Stimulated activated naive CD8-positive, alpha-beta T cell treated with anti-CD3 and anti-CD28 coated beads, Interleukin-15, amount 100 ng/mL, for 72 hours (primary cell): ENCODE measurements at regions not wholly inside any gene's neighbourhood (a gene's known extent, or its start where the extent isn't known, plus 50 kb on each side); places are given as distances from the start of the nearest gene placed in this dataset.

Experiments
- ATAC-seq: fragments of 150-1000 bp; cut with Tn5 transposase; 2 replicates; pipeline ENCODE4 v1.10.0; 2021; ENCODE audit warnings: mild to moderate bottlenecking, moderate library complexity
- DNase-seq, 2 donors: peaks; one replicate each; pipeline ENCODE4 v3.0.0; 2021 to 2022
- H3K27ac Mint-ChIP-seq, 2 donors: one replicate each; pipeline ENCODE4 v1.8.0; 2022; ENCODE audit warnings: mild to moderate bottlenecking in 2 of 2, mixed read lengths in 2 of 2, moderate library complexity in 2 of 2
- H3K27me3 Mint-ChIP-seq: one replicate; pipeline ENCODE4 v1.8.0; 2022; ENCODE audit warnings: mixed read lengths
- H3K4me1 Mint-ChIP-seq: one replicate; pipeline ENCODE4 v1.8.0; 2022; ENCODE audit warnings: mild to moderate bottlenecking, mixed read lengths
- H3K4me3 Mint-ChIP-seq, 2 donors: one replicate each; pipeline ENCODE4 v1.8.0; 2022; ENCODE audit warnings: mild to moderate bottlenecking in 2 of 2, mixed read lengths in 2 of 2, moderate library complexity in 1 of 2
- H3K9me3 Mint-ChIP-seq, 2 donors: one replicate each; pipeline ENCODE4 v1.8.0; 2022; ENCODE audit warnings: mixed read lengths in 2 of 2

DNA sequence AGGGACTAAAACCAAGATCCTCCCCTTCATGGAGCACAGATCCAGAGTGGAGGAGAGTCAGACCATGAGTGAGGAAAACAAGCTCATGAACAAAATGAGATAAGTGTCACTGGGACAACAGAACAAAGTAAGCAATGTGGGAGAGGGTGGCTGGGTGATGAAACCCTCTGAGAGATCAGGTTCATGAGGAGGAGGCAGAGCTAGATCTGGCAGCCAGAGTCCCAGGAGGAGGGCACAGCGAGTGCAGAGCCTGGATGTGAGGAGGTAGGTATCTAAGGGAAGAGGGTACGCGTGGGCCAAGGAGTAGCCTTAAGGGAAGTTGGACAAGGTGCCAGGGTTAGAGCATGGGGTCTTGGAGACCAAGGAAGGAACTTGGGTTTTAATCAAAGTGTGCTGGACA lies 1311.9 kb downstream of the UQCRFS1 start:
- H3K4me1 Mint-ChIP-seq = no peaks in the 10 kb centered on the region
- no peaks in the 10 kb centered on the region for H3K27me3 Mint-ChIP-seq
- no peak for DNase-seq
- no peak overlapping the region for H3K27ac Mint-ChIP-seq
- H3K9me3 Mint-ChIP-seq = peaks cover 6 to 15% of the 10 kb centered on the region in 2 donors
- no peak overlapping the region for H3K4me3 Mint-ChIP-seq
- ATAC-seq = no peak

DNA sequence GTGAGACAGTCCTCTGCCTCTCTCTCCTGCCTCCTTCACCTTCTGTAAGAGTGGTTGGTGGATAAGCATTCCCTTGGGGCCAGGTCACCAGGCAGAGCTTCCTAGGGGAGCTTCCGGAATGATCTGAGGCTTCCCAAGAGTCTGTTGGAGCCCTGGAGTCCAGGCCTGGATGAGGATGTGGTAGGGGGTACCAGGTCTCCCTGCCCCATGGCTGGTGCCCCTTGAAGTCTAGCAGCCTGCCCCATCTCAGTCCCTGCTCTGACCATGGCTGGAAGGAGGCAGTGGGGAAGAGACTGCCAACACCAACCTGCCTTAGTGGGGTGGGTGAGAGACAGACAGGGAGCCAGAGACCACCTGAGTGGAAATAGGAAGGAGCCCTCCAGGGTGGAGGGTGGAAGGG lies 1316.9 kb downstream of the UQCRFS1 start:
- no peaks in the 10 kb centered on the region for H3K27me3 Mint-ChIP-seq
- H3K4me1 Mint-ChIP-seq = no peaks in the 10 kb centered on the region
- peaks cover 14 to 29% of the 10 kb centered on the region in 2 donors for H3K9me3 Mint-ChIP-seq
- no peak for ATAC-seq
- H3K27ac Mint-ChIP-seq = no peak overlapping the region
- no peak for DNase-seq
- no peak overlapping the region for H3K4me3 Mint-ChIP-seq

GRCh38 chr19:27894906-27895754 lies 1317.8 kb downstream of the UQCRFS1 start:
- ATAC-seq (no peak), DNase-seq (no peak)
- Mint-ChIP-seq H3K9me3 (peaks cover 9 to 28% of the 10 kb centered on the region in 2 donors), H3K27ac (peak overlapping the region in 1 of 2 donors; percentile 38), H3K27me3 (no peaks in the 10 kb centered on the region), H3K4me1 (no peaks in the 10 kb centered on the region), H3K4me3 (no peak overlapping the region)

DNA sequence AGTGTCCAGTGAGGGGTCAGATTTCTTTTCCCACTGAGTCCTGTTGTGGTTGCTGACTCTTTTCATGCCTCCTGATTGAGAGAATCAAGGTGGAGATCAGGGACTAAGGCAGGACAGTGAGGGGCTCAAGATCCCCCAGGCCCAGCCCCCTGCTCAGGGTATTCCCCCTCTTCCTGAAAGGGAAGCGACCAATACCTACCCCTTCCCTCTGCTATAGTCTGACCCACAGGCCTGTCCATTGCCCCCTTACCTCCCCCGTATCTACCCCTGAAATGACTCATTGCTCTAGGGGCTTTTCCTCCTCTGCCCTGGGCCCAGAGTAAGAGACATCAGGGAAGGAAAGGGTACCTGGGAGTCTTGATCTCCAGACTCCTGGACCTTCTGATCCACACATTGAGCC lies 1320.5 kb downstream of the UQCRFS1 start:
- ATAC-seq (no peak), DNase-seq (no peak)
- Mint-ChIP-seq H3K27me3 (no peaks in the 10 kb centered on the region), H3K27ac (no peak overlapping the region), H3K9me3 (peaks cover 9 to 44% of the 10 kb centered on the region in 2 donors), H3K4me1 (no peaks in the 10 kb centered on the region), H3K4me3 (no peak overlapping the region)

- Mint-ChIP-seq H3K4me1 (no peaks in the 10 kb centered on the region), H3K4me3 (no peak overlapping the region), H3K9me3 (peaks cover 17 to 54% of the 10 kb centered on the region in 2 donors), H3K27ac (no peak overlapping the region), H3K27me3 (no peaks in the 10 kb centered on the region)
- DNase-seq (no peak), ATAC-seq (no peak)
These were observed 1321.5 kb downstream of the UQCRFS1 start for GRCh38 chr19:27891411-27891810.

- no peaks in the 10 kb centered on the region for H3K4me1 Mint-ChIP-seq
- DNase-seq (no peak), ATAC-seq (no peak)
- peaks cover 18 to 62% of the 10 kb centered on the region in 2 donors for H3K9me3 Mint-ChIP-seq
- H3K27me3 Mint-ChIP-seq = no peaks in the 10 kb centered on the region
- no peak overlapping the region for H3K4me3 Mint-ChIP-seq
- no peak overlapping the region for H3K27ac Mint-ChIP-seq
These were observed 1322.3 kb downstream of the UQCRFS1 start for GRCh38 chr19:27890696-27891095.

DNA sequence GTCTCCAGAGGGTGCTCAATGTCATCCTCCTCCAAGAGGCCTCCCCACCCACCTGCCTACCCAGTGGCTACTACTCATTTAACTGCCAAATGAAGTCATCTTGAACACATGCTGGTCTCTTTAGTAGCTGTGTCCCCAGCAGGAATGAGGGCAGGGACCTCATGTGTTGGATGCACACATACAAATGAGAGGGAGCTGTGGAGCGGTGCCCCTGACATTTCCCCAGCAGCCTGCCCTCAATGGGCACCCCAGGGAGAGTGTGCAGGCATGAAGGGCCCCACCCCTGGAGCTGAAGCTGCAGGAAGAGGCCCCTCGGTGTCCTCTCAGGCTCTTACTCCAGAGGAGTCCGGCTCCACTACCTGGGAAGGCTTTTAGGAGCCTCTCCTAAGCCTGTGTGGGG lies 1322.7 kb downstream of the UQCRFS1 start:
- Mint-ChIP-seq H3K4me3 (no peak overlapping the region), H3K4me1 (no peaks in the 10 kb centered on the region), H3K9me3 (peaks cover 22 to 66% of the 10 kb centered on the region in 2 donors), H3K27me3 (no peaks in the 10 kb centered on the region), H3K27ac (no peak overlapping the region)
- DNase-seq = no peak
- ATAC-seq = no peak

GRCh38 chr19:27889156-27889555 lies 1323.8 kb downstream of the UQCRFS1 start:
- H3K27ac Mint-ChIP-seq = no peak overlapping the region
- no peak for ATAC-seq

DNA sequence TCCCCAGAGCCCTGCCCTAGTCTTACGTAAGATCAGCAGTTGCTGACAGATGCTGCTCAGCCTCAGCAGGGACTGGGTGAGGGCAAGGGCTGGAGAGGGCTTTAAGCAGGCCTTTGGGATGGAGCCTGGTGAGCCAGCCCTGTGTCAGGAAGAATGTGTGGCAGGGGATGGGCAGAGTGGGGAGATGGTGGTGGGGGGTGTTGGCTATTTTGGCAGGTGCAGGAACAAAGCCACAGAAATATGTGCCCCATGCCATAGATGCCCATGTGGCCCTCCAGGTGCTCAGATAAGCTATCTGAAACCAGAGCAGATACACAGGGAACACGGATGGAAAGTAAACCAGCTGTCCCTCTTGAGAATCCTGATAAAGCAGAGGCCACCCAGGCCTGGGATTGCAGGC lies 1325.0 kb downstream of the UQCRFS1 start:
- ATAC-seq = no peak
- H3K9me3 Mint-ChIP-seq = peaks cover 21 to 75% of the 10 kb centered on the region in 2 donors
- DNase-seq = no peak
- no peaks in the 10 kb centered on the region for H3K27me3 Mint-ChIP-seq
- H3K4me1 Mint-ChIP-seq = no peaks in the 10 kb centered on the region
- no peak overlapping the region for H3K27ac Mint-ChIP-seq
- H3K4me3 Mint-ChIP-seq = no peak overlapping the region

More at GRCh38 chr19:27889156-27889555, 1323.8 kb downstream of the UQCRFS1 start:
- Mint-ChIP-seq H3K27me3 (no peaks in the 10 kb centered on the region), H3K4me3 (no peak overlapping the region), H3K4me1 (no peaks in the 10 kb centered on the region), H3K9me3 (peaks cover 26 to 65% of the 10 kb centered on the region in 2 donors)
- DNase-seq = no peak

GRCh38 chr19:27885359-27885758 lies 1327.6 kb downstream of the UQCRFS1 start:
- no peak for ATAC-seq
- Mint-ChIP-seq H3K27me3 (no peaks in the 10 kb centered on the region), H3K4me1 (no peaks in the 10 kb centered on the region), H3K9me3 (peaks cover 24 to 68% of the 10 kb centered on the region in 2 donors), H3K27ac (no peak overlapping the region), H3K4me3 (no peak overlapping the region)
- DNase-seq = no peak

- Mint-ChIP-seq H3K4me1 (no peaks in the 10 kb centered on the region), H3K9me3 (peaks cover 24 to 68% of the 10 kb centered on the region in 2 donors), H3K4me3 (no peak overlapping the region), H3K27me3 (no peaks in the 10 kb centered on the region), H3K27ac (no peak overlapping the region)
- ATAC-seq (no peak), DNase-seq (no peak)
These were observed 1328.6 kb downstream of the UQCRFS1 start for GRCh38 chr19:27884376-27884775.

GRCh38 chr19:27881213-27881612 lies 1331.7 kb downstream of the UQCRFS1 start:
- Mint-ChIP-seq H3K9me3 (peaks cover 29 to 66% of the 10 kb centered on the region in 2 donors), H3K4me1 (no peaks in the 10 kb centered on the region), H3K27me3 (no peaks in the 10 kb centered on the region), H3K4me3 (no peak overlapping the region), H3K27ac (no peak overlapping the region)
- ATAC-seq (no peak), DNase-seq (no peak)

DNA sequence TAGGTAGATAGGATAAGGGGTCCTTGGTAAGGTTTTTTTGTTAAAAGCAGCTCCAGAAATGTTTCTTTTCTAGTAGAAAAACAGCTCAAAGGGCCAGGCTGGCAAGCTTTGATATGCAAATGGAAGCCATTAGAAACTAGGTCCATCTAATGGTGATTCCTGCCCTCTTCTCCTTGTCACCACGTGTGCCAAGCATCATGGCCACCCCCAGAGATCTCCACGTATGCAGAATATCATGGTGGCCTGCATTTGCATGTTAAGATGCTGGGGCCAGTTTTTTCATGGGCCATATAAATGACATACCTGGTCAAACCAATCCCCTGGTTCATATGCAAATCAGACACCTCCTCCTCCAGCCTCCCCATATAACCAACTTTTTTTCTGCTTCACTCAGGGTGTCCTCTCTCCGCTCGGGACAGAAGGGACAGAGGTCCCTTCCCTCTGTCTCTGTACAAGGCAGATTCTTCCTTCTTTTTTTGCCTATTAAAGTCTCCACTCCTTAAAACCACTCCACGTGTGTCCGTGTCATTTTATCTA lies 1335.9 kb downstream of the UQCRFS1 start:
- H3K4me3 Mint-ChIP-seq = no peak overlapping the region
- ATAC-seq (no peak), DNase-seq (no peak)
- H3K9me3 Mint-ChIP-seq = peaks cover 22 to 62% of the 10 kb centered on the region in 2 donors
- no peak overlapping the region for H3K27ac Mint-ChIP-seq
- H3K4me1 Mint-ChIP-seq = no peaks in the 10 kb centered on the region
- no peaks in the 10 kb centered on the region for H3K27me3 Mint-ChIP-seq

DNA sequence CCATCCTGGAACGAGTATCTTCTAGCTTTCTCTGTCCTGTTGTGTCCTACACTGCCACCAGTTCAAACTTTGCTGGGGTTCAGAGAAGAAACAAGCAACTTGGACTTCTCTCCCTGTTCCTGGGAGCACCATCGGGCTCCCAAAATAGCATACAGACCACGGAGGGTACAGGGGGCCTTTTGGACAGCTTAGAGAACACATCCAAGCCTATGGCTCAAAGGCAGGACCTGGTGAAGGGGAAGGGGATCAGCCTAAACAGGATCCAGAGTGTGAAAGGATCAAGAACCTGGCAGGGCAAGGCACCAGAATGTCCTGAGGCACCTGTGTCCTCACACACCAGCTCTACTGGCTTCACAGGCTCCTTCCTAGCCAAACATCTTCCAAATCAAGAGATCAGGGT lies 1336.5 kb downstream of the UQCRFS1 start:
- H3K27ac Mint-ChIP-seq = no peak overlapping the region
- H3K9me3 Mint-ChIP-seq = peaks cover 23 to 64% of the 10 kb centered on the region in 2 donors
- H3K27me3 Mint-ChIP-seq = no peaks in the 10 kb centered on the region
- no peak for DNase-seq
- no peak overlapping the region for H3K4me3 Mint-ChIP-seq
- no peak for ATAC-seq
- H3K4me1 Mint-ChIP-seq = no peaks in the 10 kb centered on the region

- no peak overlapping the region for H3K4me3 Mint-ChIP-seq
- H3K4me1 Mint-ChIP-seq = no peaks in the 10 kb centered on the region
- no peak for DNase-seq
- H3K27ac Mint-ChIP-seq = no peak overlapping the region
- no peaks in the 10 kb centered on the region for H3K27me3 Mint-ChIP-seq
- ATAC-seq = no peak
- peaks cover 17 to 51% of the 10 kb centered on the region in 2 donors for H3K9me3 Mint-ChIP-seq
These were observed 1340.6 kb downstream of the UQCRFS1 start for GRCh38 chr19:27872370-27872769.

- H3K4me1 Mint-ChIP-seq = no peaks in the 10 kb centered on the region
- H3K9me3 Mint-ChIP-seq = peaks cover 19 to 46% of the 10 kb centered on the region in 2 donors
- no peak overlapping the region for H3K4me3 Mint-ChIP-seq
- ATAC-seq = no peak
- H3K27ac Mint-ChIP-seq = no peak overlapping the region
- no peak for DNase-seq
- no peaks in the 10 kb centered on the region for H3K27me3 Mint-ChIP-seq
These were observed 1342.7 kb downstream of the UQCRFS1 start for GRCh38 chr19:27870293-27870692.
